K562 (cell line): ENCODE measurements at regions not wholly inside any gene's neighbourhood (a gene's known extent, or its start where the extent isn't known, plus 50 kb on each side); places are given as distances from the start of the nearest gene placed in this dataset.

ENCODE experiments used
- ATAC-seq: fragments of 200-7000 bp; cut with Tn5 transposase; 3 replicates; pipeline ENCODE4 v1.9.1; 2020; ENCODE audit warnings: moderate library complexity
- BruUV-seq: library from RNA; stranded (reverse); fragments of 400-500 nt; replicated peaks from 2 replicates; lab custom pipeline; 2021; lab: Mats Ljungman, UMichigan
- CTCF ChIA-PET: fragments of 300-600 bp; formaldehyde crosslinking; extraction: SDS; loops from one replicate; lab custom pipeline; 2021; ENCODE audit warnings: low intra/inter-chr PET ratio; lab: Yijun Ruan, JAX
- POLR2A ChIA-PET: fragments of 300-600, 350-650 bp; sonication (Branson Sonifier 250); formaldehyde crosslinking; extraction: SDS; loops from one replicate; lab custom pipeline; 2021; ENCODE audit warnings: antibody characterized with exemption, inconsistent platforms; lab: Yijun Ruan, JAX
- DNase-seq, 4 experiments: peaks; one replicate each; pipeline versions ENCODE4 v3.0.0 to v3.0.0-alpha.2; 2011 to 2018; ENCODE audit warnings: low spot score in 3 of 4, mixed read lengths in 3 of 4; ENCODE audit errors: extremely low read depth in 1 of 4
- FAIRE-seq: peaks from 2 replicates; lab custom pipeline; 2011; peaks lifted over from hg19 to GRCh38; lab: Jason Lieb, UNC
- H2AFZ ChIP-seq: 2 replicates; pipeline ENCODE4 v1.6.0; 2011; ENCODE audit warnings: low read depth, low read length, control low read depth, inconsistent platforms
- H3K27ac ChIP-seq: fragments of 200-600 bp; 3 replicates; pipeline ENCODE4 v1.8.0; 2011; ENCODE audit warnings: low read depth, mild to moderate bottlenecking, control low read depth, inconsistent platforms, low read length, moderate library complexity, mixed read lengths; ENCODE audit errors: extremely low read depth
- H3K27me3 ChIP-seq, 2 experiments: fragments of 300-600 bp in 1 of 2; 2 replicates in 1 of 2; 3 replicates in 1 of 2; pipeline versions ENCODE4 v1.6.0 to v1.8.0; 2011; ENCODE audit warnings: inconsistent platforms in 2 of 2, low read length in 2 of 2, mild to moderate bottlenecking in 1 of 2, mixed read lengths in 1 of 2, moderate library complexity in 1 of 2; ENCODE audit not compliant: control insufficient read depth in 2 of 2, insufficient read depth in 2 of 2
- H3K36me3 ChIP-seq: fragments of 300-600 bp; 3 replicates; pipeline ENCODE4 v1.8.0; 2011; ENCODE audit warnings: mild to moderate bottlenecking, low read length, inconsistent platforms; ENCODE audit not compliant: control insufficient read depth, insufficient read depth
- H3K4me1 ChIP-seq, 2 experiments: fragments of 200-600 bp in 1 of 2; replicated peaks in 1 of 2; 2 replicates in 1 of 2; 3 replicates in 1 of 2; pipeline versions ENCODE4 v1.5.1 to v1.8.0; 2011; ENCODE audit warnings: inconsistent platforms in 2 of 2, low read length in 2 of 2, mild to moderate bottlenecking in 1 of 2, mixed read lengths in 1 of 2, moderate library complexity in 1 of 2; ENCODE audit not compliant: control insufficient read depth in 2 of 2, insufficient read depth in 2 of 2
- H3K4me2 ChIP-seq: 2 replicates; pipeline ENCODE4 v1.6.1; 2011; ENCODE audit warnings: low read length, control low read depth, inconsistent platforms, mixed read lengths; ENCODE audit not compliant: insufficient read depth
- H3K4me3 ChIP-seq: fragments of 200-600 bp; sonication (generic), shearing (Covaris generic); 2 replicates; pipeline ENCODE4 v1.5.1; 2016; ENCODE audit warnings: control low read depth, inconsistent platforms
- H3K79me2 ChIP-seq: fragments of 200-600 bp; 3 replicates; pipeline ENCODE4 v1.8.0; 2011; ENCODE audit warnings: low read length, inconsistent platforms; ENCODE audit not compliant: control insufficient read depth, insufficient read depth
- H3K9ac ChIP-seq, 2 experiments: 2 replicates each; pipeline versions ENCODE4 v1.6.0 to v1.6.1; 2011; ENCODE audit warnings: low read depth in 2 of 2, low read length in 2 of 2, control low read depth in 1 of 2, inconsistent platforms in 1 of 2, mild to moderate bottlenecking in 1 of 2, mixed read lengths in 1 of 2; ENCODE audit not compliant: insufficient read depth in 1 of 2
- H3K9me1 ChIP-seq: one replicate; pipeline ENCODE4 v1.6.0; 2011; ENCODE audit warnings: inconsistent platforms, mild to moderate bottlenecking, low read length, moderate library complexity; ENCODE audit not compliant: control insufficient read depth, insufficient read depth
- H3K9me3 ChIP-seq: replicated peaks from 2 replicates; pipeline ENCODE4 v1.5.1; 2011; ENCODE audit warnings: low read depth, low read length, inconsistent platforms; ENCODE audit not compliant: control insufficient read depth, insufficient read depth
- H4K20me1 ChIP-seq: replicated peaks from 2 replicates; pipeline ENCODE4 v1.6.1; 2011; ENCODE audit warnings: low read length, inconsistent platforms, mixed read lengths; ENCODE audit not compliant: control insufficient read depth, insufficient read depth
- CXXC5 ChIP-seq: fragments of 250-450 bp; sonication (Bioruptor Pico); IDR thresholded peaks from 2 replicates; pipeline ENCODE4 v1.8.0; 2022; ENCODE audit warnings: inconsistent platforms, mild to moderate bottlenecking, moderate library complexity
- ZNF668 ChIP-seq: fragments of 250-450 bp; sonication (Bioruptor Pico); IDR thresholded peaks from 2 replicates; pipeline ENCODE4 v1.8.0; 2022; ENCODE audit warnings: mild to moderate bottlenecking, inconsistent platforms
- WGBS: fragments of 100-300 bp; shearing (Covaris generic); methylation state at CpG from one replicate; pipeline ENCODE4 v1.1.6; 2016; ENCODE audit warnings: low coverage, mixed read lengths; ENCODE audit not compliant: insufficient coverage; ENCODE audit errors: missing lambda C conversion rate; 5-methylcytosine and 5-hydroxymethylcytosine counted together
- in situ Hi-C: fragments of 300-500 bp; cut with MboI; formaldehyde crosslinking; loops from 4 replicates; pipeline ENCODE4 v1.15.0; 2018; ENCODE audit warnings: inconsistent platforms, mixed read lengths
- intact Hi-C: fragments of 100-400 bp; cut with micrococcal nuclease; formaldehyde crosslinking; loops from 2 replicates; pipeline ENCODE4 v1.14.2; 2022
- TF ChIP-seq, protein P1 (sequence below), 2 experiments: fragments of 450-650 bp; IDR thresholded peaks; 2 replicates each; pipeline ENCODE4 v1.6.1; 2018; ENCODE audit warnings: mild to moderate bottlenecking in 2 of 2, low read depth in 1 of 2; ENCODE audit not compliant: partially characterized antibody in 2 of 2
- TF ChIP-seq, protein P2 (sequence below): fragments of 450-650 bp; IDR thresholded peaks from 2 replicates; pipeline ENCODE4 v1.6.1; 2017; ENCODE audit warnings: antibody characterized with exemption, mild to moderate bottlenecking

DNA sequence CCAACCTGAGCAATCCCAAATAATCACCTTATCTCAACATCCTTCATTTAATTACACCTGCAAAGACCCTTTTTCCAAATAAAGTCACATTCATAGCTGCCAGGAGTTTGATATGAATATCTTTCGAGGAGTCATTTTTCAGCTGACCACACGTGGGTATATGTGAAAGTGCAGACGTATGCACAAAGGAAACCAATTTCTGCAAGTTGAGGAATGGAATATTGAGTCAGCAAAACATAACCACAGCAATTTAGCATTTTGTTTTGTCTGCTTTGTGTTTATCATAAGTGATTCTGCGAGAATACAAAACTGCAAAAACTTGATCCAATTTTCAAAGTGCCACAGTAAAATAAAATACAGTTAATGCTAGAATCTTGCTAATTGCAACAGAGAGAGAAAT, 295.9 kb downstream of the SUCLA2 start:
- no peak overlapping the region for H3K9ac ChIP-seq
- no peaks in the 10 kb centered on the region for H3K79me2 ChIP-seq
- CTCF ChIA-PET: no interaction called here
- no TSS peak for BruUV-seq
- H3K27me3 ChIP-seq: no peaks in the 10 kb centered on the region
- no peak for DNase-seq
- 0% methylated on average over 2 of the region's 4 CpGs for WGBS
- H4K20me1 ChIP-seq: no peaks in the 10 kb centered on the region
- in situ Hi-C loops (no loop called here), intact Hi-C loops (no loop called here)
- H3K4me3 ChIP-seq: no peak overlapping the region
- no peak for FAIRE-seq
- H2AFZ ChIP-seq: no peak overlapping the region
- H3K4me1 ChIP-seq: no peaks in the 10 kb centered on the region
- TF ChIP-seq, protein P1, sequence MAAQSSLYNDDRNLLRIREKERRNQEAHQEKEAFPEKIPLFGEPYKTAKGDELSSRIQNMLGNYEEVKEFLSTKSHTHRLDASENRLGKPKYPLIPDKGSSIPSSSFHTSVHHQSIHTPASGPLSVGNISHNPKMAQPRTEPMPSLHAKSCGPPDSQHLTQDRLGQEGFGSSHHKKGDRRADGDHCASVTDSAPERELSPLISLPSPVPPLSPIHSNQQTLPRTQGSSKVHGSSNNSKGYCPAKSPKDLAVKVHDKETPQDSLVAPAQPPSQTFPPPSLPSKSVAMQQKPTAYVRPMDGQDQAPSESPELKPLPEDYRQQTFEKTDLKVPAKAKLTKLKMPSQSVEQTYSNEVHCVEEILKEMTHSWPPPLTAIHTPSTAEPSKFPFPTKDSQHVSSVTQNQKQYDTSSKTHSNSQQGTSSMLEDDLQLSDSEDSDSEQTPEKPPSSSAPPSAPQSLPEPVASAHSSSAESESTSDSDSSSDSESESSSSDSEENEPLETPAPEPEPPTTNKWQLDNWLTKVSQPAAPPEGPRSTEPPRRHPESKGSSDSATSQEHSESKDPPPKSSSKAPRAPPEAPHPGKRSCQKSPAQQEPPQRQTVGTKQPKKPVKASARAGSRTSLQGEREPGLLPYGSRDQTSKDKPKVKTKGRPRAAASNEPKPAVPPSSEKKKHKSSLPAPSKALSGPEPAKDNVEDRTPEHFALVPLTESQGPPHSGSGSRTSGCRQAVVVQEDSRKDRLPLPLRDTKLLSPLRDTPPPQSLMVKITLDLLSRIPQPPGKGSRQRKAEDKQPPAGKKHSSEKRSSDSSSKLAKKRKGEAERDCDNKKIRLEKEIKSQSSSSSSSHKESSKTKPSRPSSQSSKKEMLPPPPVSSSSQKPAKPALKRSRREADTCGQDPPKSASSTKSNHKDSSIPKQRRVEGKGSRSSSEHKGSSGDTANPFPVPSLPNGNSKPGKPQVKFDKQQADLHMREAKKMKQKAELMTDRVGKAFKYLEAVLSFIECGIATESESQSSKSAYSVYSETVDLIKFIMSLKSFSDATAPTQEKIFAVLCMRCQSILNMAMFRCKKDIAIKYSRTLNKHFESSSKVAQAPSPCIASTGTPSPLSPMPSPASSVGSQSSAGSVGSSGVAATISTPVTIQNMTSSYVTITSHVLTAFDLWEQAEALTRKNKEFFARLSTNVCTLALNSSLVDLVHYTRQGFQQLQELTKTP (IDR thresholded peaks at IDR 0.05; ENCODE audit: low read depth in 1 of 2, partially characterized antibody in 2 of 2): no peak
- TF ChIP-seq, protein P2, sequence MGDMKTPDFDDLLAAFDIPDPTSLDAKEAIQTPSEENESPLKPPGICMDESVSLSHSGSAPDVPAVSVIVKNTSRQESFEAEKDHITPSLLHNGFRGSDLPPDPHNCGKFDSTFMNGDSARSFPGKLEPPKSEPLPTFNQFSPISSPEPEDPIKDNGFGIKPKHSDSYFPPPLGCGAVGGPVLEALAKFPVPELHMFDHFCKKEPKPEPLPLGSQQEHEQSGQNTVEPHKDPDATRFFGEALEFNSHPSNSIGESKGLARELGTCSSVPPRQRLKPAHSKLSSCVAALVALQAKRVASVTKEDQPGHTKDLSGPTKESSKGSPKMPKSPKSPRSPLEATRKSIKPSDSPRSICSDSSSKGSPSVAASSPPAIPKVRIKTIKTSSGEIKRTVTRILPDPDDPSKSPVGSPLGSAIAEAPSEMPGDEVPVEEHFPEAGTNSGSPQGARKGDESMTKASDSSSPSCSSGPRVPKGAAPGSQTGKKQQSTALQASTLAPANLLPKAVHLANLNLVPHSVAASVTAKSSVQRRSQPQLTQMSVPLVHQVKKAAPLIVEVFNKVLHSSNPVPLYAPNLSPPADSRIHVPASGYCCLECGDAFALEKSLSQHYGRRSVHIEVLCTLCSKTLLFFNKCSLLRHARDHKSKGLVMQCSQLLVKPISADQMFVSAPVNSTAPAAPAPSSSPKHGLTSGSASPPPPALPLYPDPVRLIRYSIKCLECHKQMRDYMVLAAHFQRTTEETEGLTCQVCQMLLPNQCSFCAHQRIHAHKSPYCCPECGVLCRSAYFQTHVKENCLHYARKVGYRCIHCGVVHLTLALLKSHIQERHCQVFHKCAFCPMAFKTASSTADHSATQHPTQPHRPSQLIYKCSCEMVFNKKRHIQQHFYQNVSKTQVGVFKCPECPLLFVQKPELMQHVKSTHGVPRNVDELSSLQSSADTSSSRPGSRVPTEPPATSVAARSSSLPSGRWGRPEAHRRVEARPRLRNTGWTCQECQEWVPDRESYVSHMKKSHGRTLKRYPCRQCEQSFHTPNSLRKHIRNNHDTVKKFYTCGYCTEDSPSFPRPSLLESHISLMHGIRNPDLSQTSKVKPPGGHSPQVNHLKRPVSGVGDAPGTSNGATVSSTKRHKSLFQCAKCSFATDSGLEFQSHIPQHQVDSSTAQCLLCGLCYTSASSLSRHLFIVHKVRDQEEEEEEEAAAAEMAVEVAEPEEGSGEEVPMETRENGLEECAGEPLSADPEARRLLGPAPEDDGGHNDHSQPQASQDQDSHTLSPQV: no peak
- no peak for TF ChIP-seq ZNF668
- TF ChIP-seq CXXC5 (CRISPR knock-in tag): no peak
- POLR2A ChIA-PET: no interaction called here
- no peaks in the 10 kb centered on the region for H3K36me3 ChIP-seq
- no peak for ATAC-seq
- no peaks in the 10 kb centered on the region for H3K9me1 ChIP-seq
- no peaks in the 10 kb centered on the region for H3K9me3 ChIP-seq
- H3K4me2 ChIP-seq: no peak overlapping the region
- H3K27ac ChIP-seq: no peak overlapping the region
